Endothelial cell of umbilical vein (primary cell): ENCODE measurements at regions not wholly inside any gene's neighbourhood (a gene's known extent, or its start where the extent isn't known, plus 50 kb on each side); places are given as distances from the start of the nearest gene placed in this dataset.

Experiments
- BruUV-seq: library from RNA; stranded (reverse); fragments of 400-500 nt; replicated peaks from 2 replicates; lab custom pipeline; 2021; lab: Mats Ljungman, UMichigan
- CTCF ChIA-PET: fragments of 300-600, 350-600 bp; sonication (Branson Sonifier 250); formaldehyde crosslinking; loops from one replicate; lab custom pipeline; 2021; ENCODE audit warnings: antibody characterized with exemption, inconsistent platforms; lab: Charles Lee
- POLR2A ChIA-PET: fragments of 300-600, 350-600 bp; sonication (Branson Sonifier 250); formaldehyde crosslinking; loops from one replicate; lab custom pipeline; 2021; ENCODE audit warnings: antibody characterized with exemption, inconsistent platforms; lab: Charles Lee
- DNase-seq: peaks from one replicate; pipeline ENCODE4 v3.0.0-alpha.2; 2011; ENCODE audit warnings: low read depth, low spot score
- FAIRE-seq: peaks from 2 replicates; lab custom pipeline; 2011; peaks lifted over from hg19 to GRCh38; lab: Jason Lieb, UNC
- H2AFZ ChIP-seq: 2 replicates; pipeline ENCODE4 v1.6.0; 2012; ENCODE audit warnings: low read depth, low read length, control low read depth, inconsistent platforms
- H3K27ac ChIP-seq: 2 replicates; pipeline ENCODE4 v1.5.1; 2011; ENCODE audit warnings: low read depth, mild to moderate bottlenecking, control low read depth, low read length, moderate library complexity; ENCODE audit not compliant: insufficient read depth
- H3K27me3 ChIP-seq, 2 experiments: 2 replicates each; pipeline versions ENCODE4 v1.6.0 to v1.6.1; 2011; ENCODE audit warnings: low read length in 2 of 2, mixed read lengths in 1 of 2; ENCODE audit not compliant: control insufficient read depth in 2 of 2, insufficient read depth in 2 of 2
- H3K36me3 ChIP-seq, 2 experiments: 2 replicates in 1 of 2; 3 replicates in 1 of 2; pipeline ENCODE4 v1.5.1; 2011; ENCODE audit warnings: low read length in 2 of 2, mild to moderate bottlenecking in 1 of 2, moderate library complexity in 1 of 2; ENCODE audit not compliant: control insufficient read depth in 2 of 2, insufficient read depth in 2 of 2; ENCODE audit errors: extremely low read depth in 1 of 2
- H3K4me1 ChIP-seq: 3 replicates; pipeline ENCODE4 v1.5.1; 2011; ENCODE audit warnings: mild to moderate bottlenecking, low read length; ENCODE audit not compliant: control insufficient read depth, insufficient read depth; ENCODE audit errors: extremely low read depth
- H3K4me2 ChIP-seq: 2 replicates; pipeline ENCODE4 v1.6.1; 2011; ENCODE audit warnings: low read length, control low read depth, mixed read lengths; ENCODE audit not compliant: insufficient read depth
- H3K4me3 ChIP-seq, 3 experiments: fragments of 200-600 bp in 1 of 3; sonication (generic), shearing (Covaris generic) in 1 of 3; replicated peaks in 1 of 3; 2 replicates each; pipeline ENCODE4 v1.5.1; 2011 to 2016; ENCODE audit warnings: control low read depth in 3 of 3, low read length in 3 of 3, mild to moderate bottlenecking in 2 of 3, inconsistent platforms in 1 of 3, low read depth in 1 of 3, moderate library complexity in 1 of 3; ENCODE audit not compliant: insufficient read depth in 1 of 3
- H3K79me2 ChIP-seq: 2 replicates; pipeline ENCODE4 v1.6.0; 2012; ENCODE audit warnings: low read length, inconsistent platforms; ENCODE audit not compliant: control insufficient read depth, insufficient read depth
- H3K9ac ChIP-seq: replicated peaks from 2 replicates; pipeline ENCODE3; 2011; ENCODE audit warnings: low read length, control low read depth; ENCODE audit not compliant: insufficient read depth; ENCODE audit errors: extremely low read depth
- H3K9me1 ChIP-seq: replicated peaks from 3 replicates; pipeline ENCODE4 v1.6.0; 2011; ENCODE audit warnings: mild to moderate bottlenecking, low read length; ENCODE audit not compliant: control insufficient read depth, insufficient read depth; ENCODE audit errors: extremely low read depth
- H3K9me3 ChIP-seq: replicated peaks from 2 replicates; pipeline ENCODE4 v1.5.1; 2012; ENCODE audit warnings: low read length, inconsistent platforms; ENCODE audit not compliant: control insufficient read depth, insufficient read depth
- H4K20me1 ChIP-seq: replicated peaks from 2 replicates; pipeline ENCODE3; 2011; ENCODE audit warnings: mild to moderate bottlenecking, low read length; ENCODE audit not compliant: control insufficient read depth, insufficient read depth; ENCODE audit errors: extremely low read depth
- EZH2 ChIP-seq: IDR thresholded peaks from 2 replicates; pipeline ENCODE4 v1.6.1; 2012; ENCODE audit warnings: borderline replicate concordance, low read depth, mild to moderate bottlenecking, moderate library complexity, low read length, inconsistent platforms; ENCODE audit not compliant: severe bottlenecking
- FOS ChIP-seq: IDR thresholded peaks from 2 replicates; pipeline ENCODE4 v1.6.1; 2011; ENCODE audit warnings: mild to moderate bottlenecking, low read length, moderate library complexity, borderline replicate concordance; ENCODE audit not compliant: insufficient read depth
- GATA2 ChIP-seq: IDR thresholded peaks from 2 replicates; pipeline ENCODE4 v1.7.0; 2011; ENCODE audit warnings: low read depth, mild to moderate bottlenecking, moderate library complexity, mixed read lengths, low read length; ENCODE audit not compliant: insufficient read length, insufficient read depth
- JUN ChIP-seq: IDR thresholded peaks from 2 replicates; pipeline ENCODE4 v1.6.1; 2011; ENCODE audit warnings: borderline replicate concordance, low read depth; ENCODE audit not compliant: insufficient read length, insufficient read depth
- MYC ChIP-seq: IDR thresholded peaks from one replicate; pipeline ENCODE4 v1.6.1; 2011; ENCODE audit warnings: mild to moderate bottlenecking, low read depth, low read length
- POLR2A ChIP-seq: IDR thresholded peaks from 2 replicates; pipeline ENCODE4 v1.6.1; 2012; ENCODE audit warnings: low read depth, mild to moderate bottlenecking, control low read depth, low read length
- dilution Hi-C: fragments of 300-500 bp; cut with MboI; formaldehyde crosslinking; loops from one replicate; pipeline ENCODE4 v1.15.0; 2019; ENCODE audit warnings: low sequenced_read_pairs; ENCODE audit not compliant: extremely low pct_ligation_motif_present
- intact Hi-C: fragments of 100-400 bp; cut with micrococcal nuclease; formaldehyde crosslinking; loops from one replicate; pipeline ENCODE4 v1.10.0; 2022
- TF ChIP-seq, protein P1 (sequence below): IDR thresholded peaks from 2 replicates; pipeline ENCODE4 v1.6.1; 2011; ENCODE audit not compliant: insufficient read depth, insufficient read length
- TF ChIP-seq, protein P2 (sequence below), 2 donors: IDR thresholded peaks; 1 replicate in 1 of 2; 2 replicates in 1 of 2; pipeline ENCODE4 v1.5.1; 2011; ENCODE audit warnings: low read length in 2 of 2, mild to moderate bottlenecking in 2 of 2, moderate library complexity in 2 of 2, control low read depth in 1 of 2, inconsistent platforms in 1 of 2, low read depth in 1 of 2; ENCODE audit not compliant: insufficient read depth in 1 of 2; ENCODE audit errors: extremely low read depth in 1 of 2

DNA sequence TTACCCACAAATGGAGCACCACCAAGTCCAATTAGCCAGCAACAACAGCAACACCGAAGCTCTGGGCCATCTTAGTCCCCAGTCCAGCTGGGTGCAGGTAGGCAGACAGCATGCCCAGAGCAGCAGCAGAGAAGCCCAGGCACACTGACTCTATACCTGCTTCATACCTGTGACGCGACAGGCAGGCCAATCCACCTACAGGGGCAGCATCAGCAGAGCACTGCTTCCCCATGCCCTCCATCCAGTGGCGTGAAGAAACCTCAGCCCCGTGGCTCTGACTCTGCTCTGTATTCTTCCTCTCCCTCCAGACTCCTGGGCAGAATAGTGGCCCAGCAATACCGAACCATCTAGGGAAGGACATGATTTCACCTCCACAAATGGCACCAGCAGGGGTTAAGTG, 191.7 kb downstream of the AKR1D1 start:
- H3K79me2 ChIP-seq = no peaks in the 10 kb centered on the region
- no TSS peak for BruUV-seq
- no peak overlapping the region for H3K4me2 ChIP-seq
- H3K4me1 ChIP-seq = no peaks in the 10 kb centered on the region
- H3K9ac ChIP-seq = no peak overlapping the region
- FAIRE-seq (no peak), DNase-seq (no peak)
- ChIA-PET POLR2A (no interaction called here), CTCF (no interaction called here)
- intact Hi-C loops (no loop called here), dilution Hi-C loops (no loop called here)
- no peaks in the 10 kb centered on the region for H3K9me1 ChIP-seq
- H3K9me3 ChIP-seq = no peaks in the 10 kb centered on the region
- H3K27ac ChIP-seq = no peak overlapping the region
- no peak overlapping the region for H3K4me3 ChIP-seq
- no peaks in the 10 kb centered on the region for H4K20me1 ChIP-seq
- no peaks in the 10 kb centered on the region for H3K27me3 ChIP-seq
- no peak overlapping the region for H2AFZ ChIP-seq
- no peaks in the 10 kb centered on the region for H3K36me3 ChIP-seq
- TF ChIP-seq, protein P1, sequence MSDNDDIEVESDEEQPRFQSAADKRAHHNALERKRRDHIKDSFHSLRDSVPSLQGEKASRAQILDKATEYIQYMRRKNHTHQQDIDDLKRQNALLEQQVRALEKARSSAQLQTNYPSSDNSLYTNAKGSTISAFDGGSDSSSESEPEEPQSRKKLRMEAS = no peak
- TF ChIP-seq POLR2A = no peak
- TF ChIP-seq, protein P2, sequence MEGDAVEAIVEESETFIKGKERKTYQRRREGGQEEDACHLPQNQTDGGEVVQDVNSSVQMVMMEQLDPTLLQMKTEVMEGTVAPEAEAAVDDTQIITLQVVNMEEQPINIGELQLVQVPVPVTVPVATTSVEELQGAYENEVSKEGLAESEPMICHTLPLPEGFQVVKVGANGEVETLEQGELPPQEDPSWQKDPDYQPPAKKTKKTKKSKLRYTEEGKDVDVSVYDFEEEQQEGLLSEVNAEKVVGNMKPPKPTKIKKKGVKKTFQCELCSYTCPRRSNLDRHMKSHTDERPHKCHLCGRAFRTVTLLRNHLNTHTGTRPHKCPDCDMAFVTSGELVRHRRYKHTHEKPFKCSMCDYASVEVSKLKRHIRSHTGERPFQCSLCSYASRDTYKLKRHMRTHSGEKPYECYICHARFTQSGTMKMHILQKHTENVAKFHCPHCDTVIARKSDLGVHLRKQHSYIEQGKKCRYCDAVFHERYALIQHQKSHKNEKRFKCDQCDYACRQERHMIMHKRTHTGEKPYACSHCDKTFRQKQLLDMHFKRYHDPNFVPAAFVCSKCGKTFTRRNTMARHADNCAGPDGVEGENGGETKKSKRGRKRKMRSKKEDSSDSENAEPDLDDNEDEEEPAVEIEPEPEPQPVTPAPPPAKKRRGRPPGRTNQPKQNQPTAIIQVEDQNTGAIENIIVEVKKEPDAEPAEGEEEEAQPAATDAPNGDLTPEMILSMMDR (IDR thresholded peaks at IDR 0.05; ENCODE audit: extremely low read depth in 1 of 2, insufficient read depth in 1 of 2, low read depth in 1 of 2, low read length in 2 of 2) = no peak
- no peak for TF ChIP-seq MYC
- no peak for TF ChIP-seq FOS

DNA sequence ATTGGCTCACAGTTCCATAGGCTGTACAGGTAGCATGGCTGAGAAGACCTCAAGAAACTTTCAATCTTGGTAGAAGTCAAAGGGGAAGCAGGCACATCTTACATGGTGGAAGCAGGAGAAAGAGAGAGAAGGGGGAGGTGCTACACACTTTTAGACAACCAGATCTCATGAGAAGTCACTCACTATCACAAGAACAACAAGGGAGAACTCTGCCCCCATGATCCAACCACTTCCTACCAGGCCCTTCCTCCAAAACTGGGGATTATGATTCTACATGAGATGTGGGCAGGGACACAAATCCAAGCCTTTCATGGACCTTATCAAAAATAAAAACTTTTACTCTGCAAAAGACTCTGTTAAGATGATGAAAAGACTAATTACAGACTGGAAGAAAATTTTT, 183.2 kb upstream of the TRIM24 start:
- TF ChIP-seq EZH2 (no peak), MYC (no peak), JUN (no peak), GATA2 (no peak)
- POLR2A ChIA-PET = no interaction called here
- Histone ChIP-seq H2AFZ (no peak overlapping the region), H3K79me2 (no peaks in the 10 kb centered on the region), H3K4me1 (no peaks in the 10 kb centered on the region), H3K9me3 (no peaks in the 10 kb centered on the region), H3K9me1 (no peaks in the 10 kb centered on the region), H3K27ac (no peak overlapping the region), H3K4me2 (no peak overlapping the region), H3K9ac (no peak overlapping the region), H3K4me3 (no peak overlapping the region), H3K36me3 (no peaks in the 10 kb centered on the region), H3K27me3 (no peaks in the 10 kb centered on the region), H4K20me1 (no peaks in the 10 kb centered on the region)
- intact Hi-C loops = no loop called here
- DNase-seq = no peak
- FAIRE-seq = no peak
- dilution Hi-C loops = no loop called here
- CTCF ChIA-PET = no interaction called here
- no TSS peak for BruUV-seq
